ENCODE measurements at regions not wholly inside any gene's neighbourhood (a gene's known extent, or its start where the extent isn't known, plus 50 kb on each side); places are given as distances from the start of the nearest gene placed in this dataset.
"Not testable (repeated sequence)": the region's sequence is repeated elsewhere in the genome, so short reads cannot be mapped to it uniquely, and the experiment has no call there.

DNA sequence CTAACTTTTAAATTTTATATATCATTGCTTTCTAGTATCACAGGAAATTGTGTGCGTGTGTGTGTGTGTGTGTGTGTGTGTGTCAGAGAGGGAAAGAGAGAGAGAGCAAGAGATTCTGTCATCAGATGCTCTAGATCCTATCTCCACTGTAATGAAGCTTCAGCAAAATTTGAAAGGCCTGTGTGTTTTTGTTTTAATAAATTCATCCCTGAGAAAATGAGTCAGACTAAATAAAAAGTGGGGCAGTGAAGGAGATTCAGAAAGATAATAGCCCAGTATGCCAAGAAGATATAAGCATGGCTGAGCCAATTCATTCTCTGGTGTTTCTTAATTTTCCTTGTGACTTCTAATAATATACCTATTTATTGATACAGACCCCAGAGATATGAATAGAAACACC is 184.2 kb upstream of the TMEM196 start:
- Mint-ChIP-seq H3K27ac (no peak overlapping the region), H3K9me3 (peaks cover 11 to 27% of the 10 kb centered on the region in 2 experiments), H3K4me1 (no peaks in the 10 kb centered on the region), H3K36me3 (ENCODE audit: insufficient read depth in 1 of 3, low read depth in 3 of 3) (peaks cover 0 to 73% (median 22%) of the 10 kb centered on the region in 3 experiments; a peak in 6 of 7 replicates), H3K4me3 (no peak overlapping the region), H3K27me3 (ENCODE audit: low read depth) (no peaks in the 10 kb centered on the region)
- WGBS (ENCODE audit: extremely low coverage, insufficient read length, low lambda C conversion rate), result no CpG with 5 or more reads among the region's 1 CpG
- no peaks in the 10 kb centered on the region for H4K20me1 ChIP-seq (ENCODE audit: control insufficient read depth, insufficient read depth, insufficient read length)
- no peaks in the 10 kb centered on the region for H3K4me1 ChIP-seq (ENCODE audit: insufficient read depth, low read length)
- H2AK5ac ChIP-seq (ENCODE audit: insufficient read length, low read length), result no peak overlapping the region
- no peak overlapping the region for H2BK15ac ChIP-seq (ENCODE audit: low read depth, low read length)
- no peaks in the 10 kb centered on the region for H3K23me2 ChIP-seq (ENCODE audit: insufficient read length, low read depth, low read length, poor library complexity, severe bottlenecking)
- H2BK5ac ChIP-seq (ENCODE audit: insufficient read length, low read length), result no peak overlapping the region
- H2AFZ ChIP-seq (ENCODE audit: low read length), result no peak overlapping the region
- H4K91ac ChIP-seq (ENCODE audit: insufficient read length, low read depth, low read length), result no peak overlapping the region
- no peaks in the 10 kb centered on the region for H3K27me3 ChIP-seq (ENCODE audit: insufficient read depth, low read length)
- no peak overlapping the region for H3K4ac ChIP-seq (ENCODE audit: low read depth, low read length)
- H2BK20ac ChIP-seq (ENCODE audit: low read depth, low read length, poor library complexity, severe bottlenecking), result no peak overlapping the region
- no peak overlapping the region for H3K56ac ChIP-seq (ENCODE audit: insufficient read length, low read depth, low read length)
- no peak overlapping the region for H3K23ac ChIP-seq (ENCODE audit: insufficient read length, low read depth, low read length)
- no peak overlapping the region for H4K8ac ChIP-seq (replicated peaks; ENCODE audit: insufficient read length, low read depth, low read length)
- H3K18ac ChIP-seq (ENCODE audit: insufficient read length, low read depth, low read length), result no peak overlapping the region
- no peak overlapping the region for H2BK12ac ChIP-seq (ENCODE audit: insufficient read length, low read depth, low read length)
- no peak overlapping the region for H3K27ac ChIP-seq (ENCODE audit: insufficient read length, low read depth, low read length)
- no peak overlapping the region for H3K4me2 ChIP-seq (ENCODE audit: insufficient read depth, insufficient read length, low read length)
- no peak overlapping the region for H4K5ac ChIP-seq (ENCODE audit: insufficient read length, low read depth, low read length)
- no peak overlapping the region for H2BK120ac ChIP-seq (ENCODE audit: low read depth, low read length, poor library complexity, severe bottlenecking)
- no peaks in the 10 kb centered on the region for H3K79me2 ChIP-seq (ENCODE audit: insufficient read depth, low read length)
- H3K9me3 ChIP-seq (ENCODE audit: control insufficient read depth, low read depth, low read length), result peaks cover 30% of the 10 kb centered on the region
- TF ChIP-seq, protein P1, sequence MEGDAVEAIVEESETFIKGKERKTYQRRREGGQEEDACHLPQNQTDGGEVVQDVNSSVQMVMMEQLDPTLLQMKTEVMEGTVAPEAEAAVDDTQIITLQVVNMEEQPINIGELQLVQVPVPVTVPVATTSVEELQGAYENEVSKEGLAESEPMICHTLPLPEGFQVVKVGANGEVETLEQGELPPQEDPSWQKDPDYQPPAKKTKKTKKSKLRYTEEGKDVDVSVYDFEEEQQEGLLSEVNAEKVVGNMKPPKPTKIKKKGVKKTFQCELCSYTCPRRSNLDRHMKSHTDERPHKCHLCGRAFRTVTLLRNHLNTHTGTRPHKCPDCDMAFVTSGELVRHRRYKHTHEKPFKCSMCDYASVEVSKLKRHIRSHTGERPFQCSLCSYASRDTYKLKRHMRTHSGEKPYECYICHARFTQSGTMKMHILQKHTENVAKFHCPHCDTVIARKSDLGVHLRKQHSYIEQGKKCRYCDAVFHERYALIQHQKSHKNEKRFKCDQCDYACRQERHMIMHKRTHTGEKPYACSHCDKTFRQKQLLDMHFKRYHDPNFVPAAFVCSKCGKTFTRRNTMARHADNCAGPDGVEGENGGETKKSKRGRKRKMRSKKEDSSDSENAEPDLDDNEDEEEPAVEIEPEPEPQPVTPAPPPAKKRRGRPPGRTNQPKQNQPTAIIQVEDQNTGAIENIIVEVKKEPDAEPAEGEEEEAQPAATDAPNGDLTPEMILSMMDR (conservative IDR thresholded peaks at IDR 0.05), result no peak
- DNase-seq, result no peak
- H3K14ac ChIP-seq (ENCODE audit: insufficient read depth, low read length), result no peak overlapping the region
- no peak overlapping the region for H3T11ph ChIP-seq (ENCODE audit: low read length)
- no peak overlapping the region for H3K9ac ChIP-seq (ENCODE audit: extremely low read depth, insufficient read length, low read length)
- H3K79me1 ChIP-seq (ENCODE audit: insufficient read depth, low read depth, low read length, poor library complexity, severe bottlenecking), result no peaks in the 10 kb centered on the region

DNA sequence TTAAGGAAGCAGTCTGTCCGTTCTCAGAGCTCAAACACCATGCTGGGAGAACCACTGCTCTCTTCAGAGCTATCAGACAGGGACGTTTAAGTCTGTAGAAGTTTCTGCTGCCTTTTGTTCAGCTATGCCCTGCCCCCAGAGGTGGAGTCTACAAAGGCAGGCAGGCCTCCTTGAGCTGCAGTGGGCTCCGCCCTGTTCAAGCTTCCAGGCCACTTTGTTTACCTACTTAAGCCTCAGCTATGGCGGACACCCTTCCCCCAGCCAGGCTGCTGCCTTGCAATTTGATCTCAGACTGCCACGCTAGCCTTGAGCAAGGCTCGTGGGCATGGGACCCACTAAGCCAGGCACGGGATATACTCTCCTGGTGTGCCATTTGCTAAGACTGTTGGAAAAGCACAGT is 180.7 kb upstream of the TMEM196 start:
- not testable (repeated sequence) for H3K14ac ChIP-seq (ENCODE audit: insufficient read depth, low read length); H3K4me2 ChIP-seq (ENCODE audit: insufficient read depth, insufficient read length, low read length); H3K27me3 Mint-ChIP-seq (ENCODE audit: low read depth); H3K79me1 ChIP-seq (ENCODE audit: insufficient read depth, low read depth, low read length, poor library complexity, severe bottlenecking); H3T11ph ChIP-seq (ENCODE audit: low read length); H2BK120ac ChIP-seq (ENCODE audit: low read depth, low read length, poor library complexity, severe bottlenecking); H4K91ac ChIP-seq (ENCODE audit: insufficient read length, low read depth, low read length); H2BK12ac ChIP-seq (ENCODE audit: insufficient read length, low read depth, low read length); H2AFZ ChIP-seq (ENCODE audit: low read length); H3K23me2 ChIP-seq (ENCODE audit: insufficient read length, low read depth, low read length, poor library complexity, severe bottlenecking); H3K4ac ChIP-seq (ENCODE audit: low read depth, low read length); H3K23ac ChIP-seq (ENCODE audit: insufficient read length, low read depth, low read length); H3K27me3 ChIP-seq (ENCODE audit: insufficient read depth, low read length); H3K27ac ChIP-seq (ENCODE audit: insufficient read length, low read depth, low read length); H3K56ac ChIP-seq (ENCODE audit: insufficient read length, low read depth, low read length); DNase-seq; H3K4me3 Mint-ChIP-seq; H3K4me1 Mint-ChIP-seq; H3K79me2 ChIP-seq (ENCODE audit: insufficient read depth, low read length); H3K4me1 ChIP-seq (ENCODE audit: insufficient read depth, low read length); H4K8ac ChIP-seq (replicated peaks; ENCODE audit: insufficient read length, low read depth, low read length); H3K18ac ChIP-seq (ENCODE audit: insufficient read length, low read depth, low read length); H3K27ac Mint-ChIP-seq; H3K9ac ChIP-seq (ENCODE audit: extremely low read depth, insufficient read length, low read length); H4K5ac ChIP-seq (ENCODE audit: insufficient read length, low read depth, low read length); H2BK5ac ChIP-seq (ENCODE audit: insufficient read length, low read length); H2BK20ac ChIP-seq (ENCODE audit: low read depth, low read length, poor library complexity, severe bottlenecking); H4K20me1 ChIP-seq (ENCODE audit: control insufficient read depth, insufficient read depth, insufficient read length); H2BK15ac ChIP-seq (ENCODE audit: low read depth, low read length); H2AK5ac ChIP-seq (ENCODE audit: insufficient read length, low read length)
- no CpG with 5 or more reads among the region's 7 CpGs for WGBS (ENCODE audit: extremely low coverage, insufficient read length, low lambda C conversion rate)
- H3K9me3 ChIP-seq (ENCODE audit: control insufficient read depth, low read depth, low read length), result peaks cover 30% of the 10 kb centered on the region
- H3K36me3 Mint-ChIP-seq (ENCODE audit: insufficient read depth in 1 of 3, low read depth in 3 of 3), result peaks cover 0 to 89% (median 30%) of the 10 kb centered on the region in 3 experiments; a peak in 6 of 7 replicates
- H3K9me3 Mint-ChIP-seq, result peaks cover 23 to 41% of the 10 kb centered on the region in 2 experiments
